Medulla oblongata (tissue), 1 donor: ENCODE measurements at regions not wholly inside any gene's neighbourhood (a gene's known extent, or its start where the extent isn't known, plus 50 kb on each side); places are given as distances from the start of the nearest gene placed in this dataset.
A peak's percentile ranks its signal among the peaks of the same experiment; 100 is the strongest.

Source experiments
- DNase-seq: peaks from one replicate; pipeline ENCODE4 v3.0.0-alpha.2; 2015; ENCODE audit errors: extremely low spot score

DNA sequence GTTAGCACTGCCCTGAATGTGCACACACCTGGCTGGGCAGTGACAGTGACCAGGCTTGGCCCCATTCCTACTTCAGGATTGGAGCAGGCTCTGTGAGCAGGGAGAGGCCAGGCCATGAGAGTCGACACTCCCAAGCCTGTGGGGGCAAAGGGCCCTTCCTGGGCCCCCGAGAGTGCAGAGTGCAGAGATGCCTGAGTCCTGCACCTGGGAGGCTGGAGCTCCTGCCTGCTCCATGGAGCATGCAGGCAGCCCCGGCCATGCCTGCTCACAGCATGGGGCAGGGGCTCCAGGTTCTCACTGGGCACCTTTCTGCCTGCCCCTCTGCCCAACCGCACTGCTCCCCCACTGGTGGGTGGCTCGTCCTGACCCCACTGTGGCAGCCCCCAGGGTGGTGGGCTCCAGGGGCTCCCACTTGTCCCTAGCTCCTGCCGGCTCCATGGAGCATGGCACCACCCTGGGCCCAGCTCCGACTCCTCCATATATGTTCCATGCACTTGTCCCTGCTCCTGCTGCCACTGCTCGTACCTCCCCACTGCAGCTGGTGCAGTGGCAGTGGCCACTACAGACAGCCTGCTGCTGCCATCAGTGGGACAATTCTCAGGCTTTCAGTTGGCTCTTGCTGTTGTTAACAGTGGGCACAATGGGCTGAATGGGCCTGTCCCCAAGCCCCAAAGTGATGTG lies 282.0 kb downstream of the RPRM start:
- no peak for DNase-seq

DNA sequence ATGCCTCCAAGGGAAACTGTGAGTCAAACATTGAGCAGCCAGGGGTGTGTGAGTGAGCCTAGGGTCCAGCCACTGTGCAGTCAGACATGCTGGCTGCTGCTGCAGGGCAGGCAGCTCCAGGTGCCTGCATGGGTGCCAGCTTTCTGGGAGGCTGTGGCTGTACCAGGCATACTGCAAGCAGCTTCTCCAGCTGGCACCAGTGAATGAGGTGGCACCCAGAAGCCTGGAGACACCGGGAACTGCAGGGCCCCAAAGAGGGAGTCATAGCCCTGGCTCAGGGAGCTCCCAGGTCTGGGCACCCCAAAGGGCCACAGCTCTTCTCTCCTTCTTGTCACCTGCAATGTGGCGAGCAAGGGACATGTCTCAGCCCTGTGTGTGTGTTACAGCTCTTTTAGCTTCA lies 283.2 kb downstream of the RPRM start:
- DNase-seq, result no peak

- no peak for DNase-seq
Measured at GRCh38 chr2:153189091-153189888, 289.3 kb downstream of the RPRM start.

GRCh38 chr2:153179808-153180207 lies 298.8 kb downstream of the RPRM start:
- no peak for DNase-seq

GRCh38 chr2:153169609-153170008 lies 309.0 kb downstream of the RPRM start:
- no peak for DNase-seq

DNA sequence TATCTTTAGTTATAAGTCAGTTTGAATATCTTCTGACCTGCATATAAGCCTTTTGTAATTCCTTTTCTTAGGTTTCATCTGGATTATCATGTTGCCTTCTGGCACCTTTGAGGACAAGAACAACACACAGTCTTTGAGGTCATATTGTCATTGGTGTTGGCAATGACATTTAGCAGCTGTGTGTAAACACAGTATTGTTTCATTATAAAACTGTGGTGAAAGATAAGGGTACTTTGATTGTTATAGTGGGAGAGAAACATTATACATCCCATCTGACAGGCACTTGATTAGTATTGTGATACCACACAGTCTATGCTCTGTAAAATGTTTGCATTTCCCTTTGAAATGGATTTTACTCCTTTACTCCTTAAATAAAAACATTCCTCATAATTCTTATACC lies 313.5 kb downstream of the RPRM start:
- DNase-seq, result no peak

DNA sequence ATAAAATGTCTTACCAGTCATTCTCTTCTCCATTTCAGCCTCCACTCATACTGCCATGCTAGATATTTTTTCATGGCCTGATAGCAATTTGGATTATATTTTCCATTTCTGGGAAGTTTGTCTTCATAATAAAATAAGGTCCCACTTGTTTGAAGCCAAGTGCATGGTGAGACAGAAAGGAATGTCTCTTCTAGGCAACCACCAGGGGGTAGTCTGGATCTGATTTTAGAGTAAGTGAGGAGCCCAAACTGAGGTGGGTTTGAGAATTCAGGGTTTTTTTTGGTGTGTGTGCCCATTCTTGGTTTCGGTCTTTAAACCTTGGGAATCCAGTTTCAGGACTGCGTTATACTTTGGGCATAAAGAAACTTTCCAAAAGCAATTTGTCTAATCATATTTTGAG lies 315.5 kb downstream of the RPRM start:
- DNase-seq, result peak; percentile 35

DNA sequence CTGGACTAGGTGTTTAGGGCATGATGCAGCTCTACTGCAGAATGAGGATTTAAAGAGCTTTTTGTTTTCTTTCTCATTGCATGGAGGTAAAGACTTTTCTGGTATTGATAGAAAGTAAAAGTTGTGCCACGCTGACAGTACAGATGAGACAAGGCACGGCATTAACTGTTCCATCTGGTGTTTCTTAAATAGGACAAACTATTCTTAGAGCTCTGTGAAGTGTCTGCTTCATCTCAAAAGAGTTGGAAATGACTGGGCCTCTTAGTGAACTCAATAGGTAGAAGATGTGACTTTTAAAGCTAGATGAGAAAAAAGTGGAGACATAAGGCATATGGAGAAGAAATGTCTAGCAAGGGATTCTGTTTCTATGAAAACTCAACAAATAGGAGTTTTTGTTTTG lies 321.8 kb downstream of the RPRM start:
- DNase-seq, result no peak

- DNase-seq, result no peak
Measured at GRCh38 chr2:153152036-153152435, 326.5 kb downstream of the RPRM start.

- DNase-seq, result no peak
Measured at GRCh38 chr2:153145470-153145978, 333.0 kb downstream of the RPRM start.

- DNase-seq, result no peak
Measured at GRCh38 chr2:153143540-153143939, 335.0 kb downstream of the RPRM start.

GRCh38 chr2:153140498-153140897 lies 338.1 kb downstream of the RPRM start:
- DNase-seq, result no peak

- no peak for DNase-seq
Measured at GRCh38 chr2:153138651-153139375, 339.7 kb downstream of the RPRM start.

GRCh38 chr2:153136216-153136615 lies 342.3 kb downstream of the RPRM start:
- DNase-seq, result no peak

GRCh38 chr2:153134725-153135124 lies 343.8 kb downstream of the RPRM start:
- no peak for DNase-seq

GRCh38 chr2:153133716-153134115 lies 344.8 kb downstream of the RPRM start:
- no peak for DNase-seq

GRCh38 chr2:153132418-153132817 lies 346.1 kb downstream of the RPRM start:
- DNase-seq, result no peak

DNA sequence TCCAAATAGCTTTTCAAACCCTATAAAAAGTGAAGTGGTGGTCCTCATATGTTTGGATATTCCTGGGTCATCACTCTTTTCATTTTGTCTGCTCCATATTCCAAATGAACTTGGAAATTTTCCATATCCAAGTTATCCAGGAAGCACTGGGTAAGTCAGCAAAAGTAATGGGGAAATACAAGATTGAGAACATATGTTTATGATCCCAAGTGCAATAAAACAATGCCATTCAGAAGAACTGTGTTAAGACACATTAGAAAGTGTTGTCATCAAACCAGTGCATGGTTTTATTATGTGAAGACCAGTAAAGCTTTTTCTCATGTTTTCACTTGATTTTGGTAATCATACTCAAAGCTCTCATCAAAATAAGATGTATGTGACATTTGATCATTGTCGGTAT lies 363.4 kb downstream of the RPRM start:
- no peak for DNase-seq

GRCh38 chr2:153110486-153110885 lies 368.1 kb downstream of the RPRM start:
- no peak for DNase-seq

GRCh38 chr2:153109793-153110192 lies 368.8 kb downstream of the RPRM start:
- DNase-seq, result no peak

GRCh38 chr2:153106802-153107477 lies 371.6 kb downstream of the RPRM start:
- no peak for DNase-seq
